ENCODE measurements at regions not wholly inside any gene's neighbourhood (a gene's known extent, or its start where the extent isn't known, plus 50 kb on each side); places are given as distances from the start of the nearest gene placed in this dataset.
"Not testable (repeated sequence)": the region's sequence is repeated elsewhere in the genome, so short reads cannot be mapped to it uniquely, and the experiment has no call there.

GRCh38 chr7:65613644-65614289 is 240.1 kb downstream of the ZNF92 start:
- H3K4me3 ChIP-seq (ENCODE audit: low read depth, low read length): not testable (repeated sequence)

GRCh38 chr7:65616111-65616510 is 242.5 kb downstream of the ZNF92 start:
- not testable (repeated sequence) for H3K4me3 ChIP-seq (ENCODE audit: low read depth, low read length)

GRCh38 chr7:65620216-65620615 is 246.6 kb downstream of the ZNF92 start:
- H3K4me3 ChIP-seq (ENCODE audit: low read depth, low read length): not testable (repeated sequence)

GRCh38 chr7:65621580-65622201 is 248.0 kb downstream of the ZNF92 start:
- H3K4me3 ChIP-seq (ENCODE audit: low read depth, low read length): not testable (repeated sequence)

GRCh38 chr7:65631236-65631635 is 241.6 kb upstream of the VKORC1L1 start:
- not testable (repeated sequence) for H3K4me3 ChIP-seq (ENCODE audit: low read depth, low read length)

- not testable (repeated sequence) for H3K4me3 ChIP-seq (ENCODE audit: low read depth, low read length)
These were observed 239.1 kb upstream of the VKORC1L1 start for GRCh38 chr7:65633587-65634404.

- not testable (repeated sequence) for H3K4me3 ChIP-seq (ENCODE audit: low read depth, low read length)
These were observed 234.0 kb upstream of the VKORC1L1 start for GRCh38 chr7:65638918-65639317.

- H3K4me3 ChIP-seq (ENCODE audit: low read depth, low read length): not testable (repeated sequence)
These were observed 233.2 kb upstream of the VKORC1L1 start for GRCh38 chr7:65639717-65640116.

- not testable (repeated sequence) for H3K4me3 ChIP-seq (ENCODE audit: low read depth, low read length)
These were observed 229.4 kb upstream of the VKORC1L1 start for GRCh38 chr7:65643498-65643897.

- not testable (repeated sequence) for H3K4me3 ChIP-seq (ENCODE audit: low read depth, low read length)
These were observed 225.5 kb upstream of the VKORC1L1 start for GRCh38 chr7:65647153-65647964.

- not testable (repeated sequence) for H3K4me3 ChIP-seq (ENCODE audit: low read depth, low read length)
These were observed 221.7 kb upstream of the VKORC1L1 start for GRCh38 chr7:65651174-65651573.

GRCh38 chr7:65651826-65652592 is 220.9 kb upstream of the VKORC1L1 start:
- H3K4me3 ChIP-seq (ENCODE audit: low read depth, low read length): not testable (repeated sequence)

- not testable (repeated sequence) for H3K4me3 ChIP-seq (ENCODE audit: low read depth, low read length)
These were observed 220.2 kb upstream of the VKORC1L1 start for GRCh38 chr7:65652669-65653068.

- not testable (repeated sequence) for H3K4me3 ChIP-seq (ENCODE audit: low read depth, low read length)
These were observed 216.2 kb upstream of the VKORC1L1 start for GRCh38 chr7:65656494-65657188.

- H3K4me3 ChIP-seq (ENCODE audit: low read depth, low read length): not testable (repeated sequence)
These were observed 189.5 kb upstream of the VKORC1L1 start for GRCh38 chr7:65683362-65683761.

- not testable (repeated sequence) for H3K4me3 ChIP-seq (ENCODE audit: low read depth, low read length)
These were observed 173.7 kb upstream of the VKORC1L1 start for GRCh38 chr7:65699026-65699714.

- not testable (repeated sequence) for H3K4me3 ChIP-seq (ENCODE audit: low read depth, low read length)
These were observed 173.0 kb upstream of the VKORC1L1 start for GRCh38 chr7:65699715-65700356.

GRCh38 chr7:65719123-65719798 is 153.6 kb upstream of the VKORC1L1 start:
- not testable (repeated sequence) for H3K4me3 ChIP-seq (ENCODE audit: low read depth, low read length)
